ENCODE measurements at regions not wholly inside any gene's neighbourhood (a gene's known extent, or its start where the extent isn't known, plus 50 kb on each side); places are given as distances from the start of the nearest gene placed in this dataset.
"Not testable (repeated sequence)": the region's sequence is repeated elsewhere in the genome, so short reads cannot be mapped to it uniquely, and the experiment has no call there.

DNA sequence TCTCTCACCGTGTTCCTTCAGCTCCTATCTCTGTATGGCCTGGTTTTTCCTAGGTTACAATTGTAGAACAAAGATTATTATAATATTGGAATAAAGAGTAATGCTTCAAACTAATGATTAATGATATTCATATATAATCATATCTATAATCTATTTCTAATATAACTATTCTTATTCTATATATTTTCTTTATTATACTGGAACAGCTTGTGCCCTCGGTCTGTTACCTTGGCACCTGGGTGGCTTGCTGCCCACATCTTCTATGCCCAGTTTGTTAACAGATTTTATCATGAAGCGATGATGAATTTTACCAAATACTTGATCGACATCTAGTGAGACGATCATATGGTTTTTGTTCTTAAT lies 363.6 kb upstream of the TYRP1 start:
- intact Hi-C loops (cut with DNase I; ENCODE audit: low total_unique reads): no loop called here
- no peak overlapping the region for H3K27ac ChIP-seq
- no peak overlapping the region for H3K4me3 ChIP-seq
- ATAC-seq: no peak
- in situ Hi-C loops (cut with MboI; ENCODE audit: low sequenced_read_pairs in 4 of 4): no loop called here
- no peaks in the 10 kb centered on the region for H3K4me1 ChIP-seq
- TF ChIP-seq, protein P1, sequence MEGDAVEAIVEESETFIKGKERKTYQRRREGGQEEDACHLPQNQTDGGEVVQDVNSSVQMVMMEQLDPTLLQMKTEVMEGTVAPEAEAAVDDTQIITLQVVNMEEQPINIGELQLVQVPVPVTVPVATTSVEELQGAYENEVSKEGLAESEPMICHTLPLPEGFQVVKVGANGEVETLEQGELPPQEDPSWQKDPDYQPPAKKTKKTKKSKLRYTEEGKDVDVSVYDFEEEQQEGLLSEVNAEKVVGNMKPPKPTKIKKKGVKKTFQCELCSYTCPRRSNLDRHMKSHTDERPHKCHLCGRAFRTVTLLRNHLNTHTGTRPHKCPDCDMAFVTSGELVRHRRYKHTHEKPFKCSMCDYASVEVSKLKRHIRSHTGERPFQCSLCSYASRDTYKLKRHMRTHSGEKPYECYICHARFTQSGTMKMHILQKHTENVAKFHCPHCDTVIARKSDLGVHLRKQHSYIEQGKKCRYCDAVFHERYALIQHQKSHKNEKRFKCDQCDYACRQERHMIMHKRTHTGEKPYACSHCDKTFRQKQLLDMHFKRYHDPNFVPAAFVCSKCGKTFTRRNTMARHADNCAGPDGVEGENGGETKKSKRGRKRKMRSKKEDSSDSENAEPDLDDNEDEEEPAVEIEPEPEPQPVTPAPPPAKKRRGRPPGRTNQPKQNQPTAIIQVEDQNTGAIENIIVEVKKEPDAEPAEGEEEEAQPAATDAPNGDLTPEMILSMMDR (IDR thresholded peaks at IDR 0.05 in 4 of 5, conservative IDR thresholded peaks at IDR 0.05 in 1 of 5): peak in 1 of 5 experiments; percentile 11
- no peak for TF ChIP-seq POLR2A (IDR thresholded peaks at IDR 0.05)
- H3K9me3 ChIP-seq: no peaks in the 10 kb centered on the region
- no peaks in the 10 kb centered on the region for H3K36me3 ChIP-seq
- no peaks in the 10 kb centered on the region for H3K27me3 ChIP-seq
- no peak for DNase-seq

DNA sequence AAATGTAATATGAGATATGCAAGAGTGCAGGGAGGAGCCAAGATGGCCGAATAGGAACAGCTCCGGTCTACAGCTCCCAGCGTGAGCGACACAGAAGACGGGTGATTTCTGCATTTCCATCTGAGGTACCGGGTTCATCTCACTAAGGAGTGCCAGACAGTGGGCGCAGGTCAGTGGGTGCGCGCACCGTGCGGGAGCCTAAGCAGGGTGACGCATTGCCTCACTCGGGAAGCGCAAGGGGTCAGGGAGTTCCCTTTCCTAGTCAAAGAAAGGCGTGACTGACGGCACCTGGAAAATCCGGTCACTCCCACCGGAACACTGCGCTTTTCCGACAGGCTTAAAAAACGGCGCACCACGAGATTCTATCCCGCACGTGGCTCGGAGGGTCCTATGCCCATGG lies 359.2 kb upstream of the TYRP1 start:
- H3K4me1 ChIP-seq; intact Hi-C loops (cut with DNase I; ENCODE audit: low total_unique reads); H3K27ac ChIP-seq; ATAC-seq; in situ Hi-C loops (cut with MboI; ENCODE audit: low sequenced_read_pairs in 4 of 4); H3K9me3 ChIP-seq; DNase-seq; H3K36me3 ChIP-seq; H3K27me3 ChIP-seq; H3K4me3 ChIP-seq: not testable (repeated sequence)

DNA sequence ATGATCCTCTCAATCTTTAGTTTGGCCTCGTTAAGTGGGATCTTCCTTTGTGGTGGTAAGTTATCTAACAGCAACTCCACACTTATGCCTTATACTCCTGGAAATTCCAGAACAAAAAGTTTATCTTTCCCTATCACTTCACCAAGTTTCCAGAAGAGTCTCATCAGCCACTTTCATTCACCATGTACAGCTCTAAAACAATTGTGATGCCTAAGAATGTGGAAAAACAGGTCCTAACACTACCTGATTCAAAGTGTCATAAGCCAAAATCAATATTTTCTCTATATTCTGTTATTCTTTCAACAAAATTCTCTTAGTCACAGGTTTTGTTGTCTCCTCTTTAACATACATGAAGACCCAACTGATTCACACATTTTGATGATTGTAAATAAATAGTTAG lies 342.4 kb upstream of the TYRP1 start:
- TF ChIP-seq, protein P1 (IDR thresholded peaks at IDR 0.05 in 4 of 5, conservative IDR thresholded peaks at IDR 0.05 in 1 of 5): no peak
- TF ChIP-seq POLR2A (IDR thresholded peaks at IDR 0.05): no peak
- DNase-seq (no peak), ATAC-seq (no peak)
- no peaks in the 10 kb centered on the region for H3K4me1 ChIP-seq
- intact Hi-C loops (cut with DNase I; ENCODE audit: low total_unique reads): no loop called here
- no peaks in the 10 kb centered on the region for H3K36me3 ChIP-seq
- in situ Hi-C loops (cut with MboI; ENCODE audit: low sequenced_read_pairs in 4 of 4): no loop called here
- no peaks in the 10 kb centered on the region for H3K27me3 ChIP-seq
- no peaks in the 10 kb centered on the region for H3K9me3 ChIP-seq
- no peak overlapping the region for H3K4me3 ChIP-seq
- H3K27ac ChIP-seq: no peak overlapping the region

DNA sequence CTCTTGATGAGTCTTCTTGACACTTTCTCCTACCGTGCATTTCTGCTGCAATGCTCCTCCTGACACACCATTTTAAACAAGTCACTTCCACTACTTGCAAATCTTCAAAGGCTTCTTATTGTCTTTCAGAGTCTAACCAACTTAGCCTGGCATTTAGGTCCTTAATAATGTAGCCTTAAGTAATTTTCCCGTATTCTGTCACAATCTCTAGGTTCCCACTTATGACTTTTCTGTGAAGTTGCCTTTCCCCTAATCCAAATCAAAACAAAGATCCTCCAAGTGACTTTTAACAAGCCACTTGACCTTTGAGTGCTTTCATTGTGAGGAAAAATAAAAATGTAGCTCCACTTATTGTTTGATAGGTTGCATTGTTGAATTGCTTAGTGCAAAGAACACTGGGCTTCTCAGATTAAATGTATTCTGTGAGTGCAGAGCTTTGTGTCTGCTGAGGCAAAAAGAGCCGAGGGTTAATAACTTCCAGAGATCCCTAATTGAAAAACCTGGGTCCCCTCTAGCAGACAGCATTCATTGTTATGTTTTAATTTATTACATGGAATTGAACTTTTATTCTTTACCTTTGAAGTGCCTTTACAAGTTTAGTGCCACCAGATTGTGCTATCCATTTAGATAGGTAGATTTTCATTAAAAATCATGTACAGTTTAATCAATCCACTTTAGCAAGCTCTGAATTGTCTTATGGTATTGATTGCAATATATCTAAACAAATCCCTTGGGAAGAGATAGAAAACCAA lies 341.7 kb upstream of the TYRP1 start:
- Histone ChIP-seq H3K4me1 (no peaks in the 10 kb centered on the region), H3K27me3 (no peaks in the 10 kb centered on the region), H3K27ac (no peak overlapping the region), H3K4me3 (no peak overlapping the region), H3K9me3 (no peaks in the 10 kb centered on the region), H3K36me3 (no peaks in the 10 kb centered on the region)
- ATAC-seq (no peak), DNase-seq (no peak)
- no peak for TF ChIP-seq POLR2A (IDR thresholded peaks at IDR 0.05)
- TF ChIP-seq, protein P1 (IDR thresholded peaks at IDR 0.05 in 4 of 5, conservative IDR thresholded peaks at IDR 0.05 in 1 of 5): no peak
- intact Hi-C loops (cut with DNase I; ENCODE audit: low total_unique reads): no loop called here
- in situ Hi-C loops (cut with MboI; ENCODE audit: low sequenced_read_pairs in 4 of 4): no loop called here

DNA sequence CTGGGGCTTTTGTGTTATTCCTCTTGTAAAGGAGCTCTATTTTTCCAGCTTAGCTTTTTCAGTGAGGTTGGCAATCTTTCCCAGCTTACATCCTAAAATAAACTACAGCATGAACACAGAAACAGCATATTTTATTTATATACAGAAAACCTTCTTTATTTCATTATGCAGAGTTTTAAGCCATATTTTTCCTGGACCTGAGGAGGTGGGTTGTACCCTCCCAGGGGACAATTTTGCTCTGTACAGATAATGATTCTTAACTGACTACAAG lies 341.2 kb upstream of the TYRP1 start:
- ATAC-seq: no peak
- intact Hi-C loops (cut with DNase I; ENCODE audit: low total_unique reads) (no loop called here), in situ Hi-C loops (cut with MboI; ENCODE audit: low sequenced_read_pairs in 4 of 4) (no loop called here)
- TF ChIP-seq, protein P1 (IDR thresholded peaks at IDR 0.05 in 4 of 5, conservative IDR thresholded peaks at IDR 0.05 in 1 of 5): no peak
- TF ChIP-seq POLR2A (IDR thresholded peaks at IDR 0.05): no peak
- Histone ChIP-seq H3K27ac (no peak overlapping the region), H3K4me3 (no peak overlapping the region), H3K36me3 (no peaks in the 10 kb centered on the region), H3K27me3 (no peaks in the 10 kb centered on the region), H3K9me3 (no peaks in the 10 kb centered on the region), H3K4me1 (no peaks in the 10 kb centered on the region)
- DNase-seq: no peak
